ENCODE measurements at regions not wholly inside any gene's neighbourhood (a gene's known extent, or its start where the extent isn't known, plus 50 kb on each side); places are given as distances from the start of the nearest gene placed in this dataset.
"Not testable (repeated sequence)": the region's sequence is repeated elsewhere in the genome, so short reads cannot be mapped to it uniquely, and the experiment has no call there.

DNA sequence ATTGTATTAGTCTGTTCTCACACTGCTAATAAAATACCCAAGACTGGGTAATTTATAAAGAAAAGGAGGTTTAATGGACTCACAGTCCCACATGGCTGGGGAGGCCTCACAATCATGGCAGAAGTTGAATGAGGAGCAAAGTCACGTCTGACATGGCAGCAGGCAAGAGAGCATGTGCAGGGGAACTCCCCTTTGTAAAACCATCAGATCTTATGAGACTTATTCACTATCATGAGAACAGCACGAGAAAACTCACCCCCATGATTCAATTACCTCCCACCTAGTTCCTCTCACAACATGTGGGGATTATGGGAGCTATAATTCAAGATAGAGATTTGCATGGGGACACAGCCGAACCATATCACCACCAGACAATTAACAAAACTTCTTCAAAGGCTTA, 84.4 kb upstream of the ANKRD1 start:
- DNase-seq, result not testable (repeated sequence)

DNA sequence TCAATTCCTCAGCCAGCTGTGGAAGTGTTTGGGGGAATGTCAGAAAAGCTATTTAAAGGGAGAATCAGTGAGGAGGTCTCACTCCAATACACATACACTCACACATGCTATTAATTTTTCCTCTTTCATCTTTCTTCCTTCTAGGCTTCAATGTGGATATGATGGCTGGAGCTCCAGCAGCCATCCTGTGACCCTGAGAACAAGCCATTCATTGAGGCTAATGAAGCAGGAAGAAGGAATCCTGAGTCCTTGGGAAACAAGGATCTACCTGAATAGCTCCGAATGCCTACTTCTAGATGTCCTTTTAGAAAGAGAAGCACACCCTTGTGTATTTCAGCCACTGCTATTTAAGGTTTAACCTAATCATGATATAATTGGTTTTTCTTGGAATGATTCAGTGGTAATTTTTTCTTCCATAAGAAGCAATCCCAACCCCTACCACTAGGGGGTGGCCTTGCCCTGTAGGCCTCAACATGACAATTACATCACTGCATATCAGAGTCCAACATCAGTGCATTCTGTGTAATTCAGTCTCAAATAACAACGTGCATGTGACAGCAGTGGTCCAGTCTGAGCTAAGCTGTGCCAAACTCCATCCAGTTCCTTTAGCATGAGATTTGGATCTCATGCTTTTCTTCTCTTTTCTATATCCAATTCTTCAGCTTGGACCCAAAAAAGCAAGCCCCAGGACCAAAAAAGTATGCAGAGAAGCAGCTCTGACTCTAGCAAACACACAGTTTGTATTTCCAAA, 85.3 kb upstream of the ANKRD1 start:
- no peak for DNase-seq

DNA sequence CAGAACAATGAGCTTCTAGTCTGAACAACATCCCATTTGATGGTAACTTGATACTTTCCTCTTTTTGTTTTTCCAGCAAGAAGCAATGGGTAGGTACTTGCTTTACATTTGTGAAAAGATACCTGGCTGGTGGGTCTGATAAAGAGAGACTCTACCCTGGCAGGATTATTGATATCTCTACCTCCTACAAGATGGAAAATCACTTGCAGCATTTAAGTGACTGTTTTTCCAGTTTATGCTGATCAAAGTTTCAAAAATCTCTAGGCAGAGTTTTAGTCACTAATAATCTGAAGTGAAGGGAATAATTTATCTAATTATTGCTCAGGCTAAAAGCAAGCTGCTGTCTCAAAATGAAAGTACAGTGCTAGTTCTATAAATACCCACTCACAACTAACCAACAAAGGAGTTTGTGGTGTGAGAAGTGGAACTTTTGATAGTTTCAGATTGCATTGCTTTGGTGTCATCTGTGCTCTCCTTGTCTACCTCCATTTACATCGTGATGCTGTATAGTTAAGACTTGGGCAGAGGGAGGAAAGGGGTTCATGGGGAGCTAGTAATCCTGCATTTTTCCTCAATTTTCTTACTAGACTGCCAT, 86.0 kb upstream of the ANKRD1 start:
- DNase-seq, result no peak

DNA sequence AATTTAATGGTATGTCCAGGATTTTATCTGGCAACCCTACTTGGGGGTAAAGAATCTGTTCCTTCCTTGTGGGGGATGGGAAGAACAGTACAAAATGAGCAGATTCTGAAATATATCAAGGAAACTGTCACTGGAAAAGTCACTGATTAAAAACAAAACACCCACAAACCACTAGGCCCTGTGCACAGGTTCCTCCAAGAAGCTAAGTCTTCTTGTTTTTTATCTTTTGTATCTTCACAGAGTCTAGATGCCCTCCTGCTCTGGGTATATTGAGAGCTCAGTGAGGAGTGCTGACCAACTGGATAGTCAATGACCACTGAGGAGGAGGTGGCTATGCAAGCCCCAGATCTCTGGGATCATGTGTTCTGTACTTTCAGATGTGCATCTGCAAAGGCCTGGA, 86.8 kb upstream of the ANKRD1 start:
- DNase-seq, result no peak

DNA sequence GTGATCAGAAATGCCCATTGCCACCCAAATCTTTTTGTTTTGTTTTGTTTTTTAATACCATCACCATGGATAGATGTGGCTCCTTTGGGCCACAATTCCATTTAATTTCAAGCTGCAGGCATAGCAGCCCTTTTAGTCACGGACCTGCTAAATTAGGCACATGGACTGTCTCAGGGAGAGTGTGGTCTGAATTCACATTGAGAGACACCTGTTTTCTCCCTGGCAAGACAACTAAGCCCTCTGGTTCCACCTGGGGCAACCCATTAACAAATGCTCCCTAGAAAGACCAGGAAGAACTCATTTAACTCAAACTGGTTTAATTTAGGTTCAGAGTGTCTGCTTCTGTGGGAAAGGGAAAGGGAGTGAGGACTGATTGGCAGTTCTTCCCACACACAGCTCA, 88.2 kb upstream of the ANKRD1 start:
- DNase-seq, result no peak

DNA sequence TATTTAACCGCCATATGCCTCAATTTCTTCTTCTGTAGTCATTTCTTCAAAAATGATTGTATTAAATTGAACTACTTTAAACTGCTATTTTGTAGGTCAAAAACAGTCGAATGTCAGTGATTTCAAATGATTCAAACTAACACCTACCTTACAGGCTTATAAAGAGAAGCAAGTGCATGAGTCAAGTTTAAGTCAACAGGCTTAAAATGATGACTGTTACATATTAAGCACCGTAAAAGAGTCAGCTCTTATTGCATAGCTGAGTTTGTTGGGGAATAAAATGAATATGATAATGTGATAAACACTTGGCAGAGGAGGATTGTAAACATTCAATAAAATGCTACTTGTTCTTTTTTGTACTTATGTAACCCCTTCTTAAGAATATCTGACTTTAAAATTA, 90.1 kb upstream of the ANKRD1 start:
- no peak for DNase-seq

DNA sequence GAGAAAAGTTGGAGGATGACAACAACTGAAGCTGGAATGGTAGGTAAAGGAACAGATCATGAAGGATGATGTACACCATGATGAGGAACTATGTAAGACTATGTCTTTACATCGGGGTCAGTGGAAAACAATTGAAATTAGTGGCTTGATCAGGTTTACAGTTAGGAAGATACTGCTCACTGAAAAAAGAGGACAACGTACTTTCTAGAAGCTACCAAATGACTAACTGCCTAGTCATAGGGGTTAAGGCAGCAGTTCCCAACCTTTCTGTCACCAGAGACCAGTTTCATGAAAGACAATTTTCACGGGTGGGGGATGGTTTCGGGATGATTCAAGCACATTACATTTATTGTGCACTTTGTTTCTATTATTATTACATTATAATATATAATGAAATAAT, 91.6 kb upstream of the ANKRD1 start:
- DNase-seq, result no peak

DNA sequence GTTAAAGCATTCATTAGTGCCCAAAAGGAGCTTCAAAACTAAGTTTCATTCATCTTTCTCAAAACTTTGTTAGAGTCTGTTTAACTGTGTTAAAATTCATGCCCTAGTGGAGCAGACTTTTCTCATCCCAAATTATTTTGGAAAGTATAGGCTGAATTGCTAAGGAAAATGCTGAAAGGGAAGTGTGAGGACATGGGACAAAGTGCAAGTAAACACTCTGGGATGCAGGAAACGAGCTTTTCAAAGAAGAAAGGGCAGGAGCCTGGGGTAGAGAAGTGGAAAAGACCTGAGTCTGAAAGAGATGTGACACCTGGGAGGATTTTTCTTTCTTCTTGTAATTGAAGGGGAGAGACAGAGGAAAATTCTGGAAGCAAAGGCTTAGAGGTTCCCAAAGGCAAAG, 93.1 kb upstream of the ANKRD1 start:
- DNase-seq, result no peak

DNA sequence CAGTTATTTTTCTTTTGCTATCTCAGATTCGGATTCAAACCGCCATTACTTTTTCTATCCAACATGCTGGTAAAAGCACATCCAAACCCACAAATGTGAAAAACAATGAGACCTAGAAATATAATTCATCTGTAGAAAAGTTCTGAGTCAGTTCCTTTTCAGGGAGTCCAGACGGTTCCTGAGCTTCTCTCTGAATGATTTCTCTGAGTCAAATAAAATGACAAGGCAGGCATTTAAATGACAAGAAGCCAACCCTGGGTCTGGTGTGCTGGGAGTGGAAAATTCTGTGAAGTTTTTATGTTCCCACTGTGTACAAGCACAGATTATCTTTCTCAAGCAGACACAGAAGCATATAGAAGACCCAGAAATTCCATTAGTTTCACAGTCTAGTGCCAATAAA, 96.3 kb upstream of the ANKRD1 start:
- no peak for DNase-seq

DNA sequence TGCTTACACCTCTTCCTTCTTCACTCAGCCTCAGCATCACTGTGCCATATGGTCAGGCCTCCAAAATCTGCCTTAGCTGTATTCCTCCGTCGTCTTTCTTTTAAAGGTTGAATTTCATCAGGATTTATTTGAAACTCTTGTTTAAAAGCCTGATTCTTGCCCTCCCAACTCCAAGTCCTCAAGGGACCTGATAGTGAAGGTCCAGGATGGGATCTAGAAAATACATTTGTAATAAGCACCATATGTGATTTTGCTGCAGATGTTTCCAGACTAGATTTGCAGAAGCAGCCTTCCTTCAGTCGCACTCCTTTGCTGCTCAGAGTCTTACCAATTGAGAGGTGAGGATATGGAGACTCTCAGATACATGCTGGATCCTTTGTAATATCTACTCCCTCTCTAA, 101.0 kb upstream of the ANKRD1 start:
- DNase-seq, result no peak

DNA sequence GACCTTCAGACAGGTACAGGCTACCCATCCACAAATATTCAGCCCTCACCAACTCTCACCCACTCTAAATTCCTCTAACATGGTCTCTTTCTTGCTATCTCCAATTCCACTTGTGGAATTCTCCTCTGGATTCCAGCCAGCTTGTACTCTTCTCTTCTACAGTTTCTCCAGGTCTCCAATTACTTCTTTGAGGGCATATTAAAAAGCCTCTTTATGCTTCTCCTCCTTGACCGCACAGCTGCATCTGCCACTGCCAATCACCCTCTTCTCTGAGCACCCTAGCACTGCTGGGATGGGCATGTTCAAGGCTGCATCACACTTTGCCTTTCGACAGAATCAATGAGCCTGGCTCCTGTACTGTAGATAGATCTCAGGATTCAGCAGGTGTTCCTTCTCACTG, 101.5 kb upstream of the ANKRD1 start:
- no peak for DNase-seq

DNA sequence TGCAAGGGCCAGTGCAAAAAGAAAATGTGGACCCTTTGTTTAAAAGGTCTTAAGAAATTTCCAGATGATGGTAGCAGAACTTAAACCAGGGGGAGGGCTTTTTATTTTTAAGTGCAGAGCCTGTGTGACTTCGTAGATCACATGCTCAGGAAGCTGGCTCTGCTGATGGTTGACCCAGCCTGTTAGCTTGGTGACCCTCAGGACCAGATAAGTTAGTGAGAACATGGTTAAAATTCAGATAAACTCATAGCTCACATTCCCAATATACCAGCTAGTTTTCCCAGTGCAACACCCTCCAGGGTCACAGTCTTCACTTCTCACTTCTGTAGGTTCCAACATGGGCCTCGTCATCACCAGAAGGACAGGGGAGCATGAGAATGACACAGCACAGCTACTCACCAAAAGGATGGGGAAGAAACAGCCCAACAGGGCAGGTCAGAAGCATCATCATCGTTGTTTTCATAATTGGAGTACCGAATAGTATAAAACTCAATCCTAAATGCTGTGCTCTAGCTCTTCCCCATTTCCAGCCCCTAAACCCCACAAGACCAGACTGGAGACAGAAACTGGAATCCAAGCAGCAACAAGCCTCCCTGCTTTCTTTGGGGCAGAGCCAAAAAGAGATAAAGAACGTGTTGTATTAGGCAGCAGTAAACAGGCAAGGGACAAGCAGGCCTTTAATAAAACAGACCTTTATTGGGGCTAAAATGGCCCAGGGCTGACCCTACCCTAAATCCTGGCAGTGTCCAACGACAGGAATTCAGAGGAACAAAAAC, 102.2 kb upstream of the ANKRD1 start:
- no peak for DNase-seq

DNA sequence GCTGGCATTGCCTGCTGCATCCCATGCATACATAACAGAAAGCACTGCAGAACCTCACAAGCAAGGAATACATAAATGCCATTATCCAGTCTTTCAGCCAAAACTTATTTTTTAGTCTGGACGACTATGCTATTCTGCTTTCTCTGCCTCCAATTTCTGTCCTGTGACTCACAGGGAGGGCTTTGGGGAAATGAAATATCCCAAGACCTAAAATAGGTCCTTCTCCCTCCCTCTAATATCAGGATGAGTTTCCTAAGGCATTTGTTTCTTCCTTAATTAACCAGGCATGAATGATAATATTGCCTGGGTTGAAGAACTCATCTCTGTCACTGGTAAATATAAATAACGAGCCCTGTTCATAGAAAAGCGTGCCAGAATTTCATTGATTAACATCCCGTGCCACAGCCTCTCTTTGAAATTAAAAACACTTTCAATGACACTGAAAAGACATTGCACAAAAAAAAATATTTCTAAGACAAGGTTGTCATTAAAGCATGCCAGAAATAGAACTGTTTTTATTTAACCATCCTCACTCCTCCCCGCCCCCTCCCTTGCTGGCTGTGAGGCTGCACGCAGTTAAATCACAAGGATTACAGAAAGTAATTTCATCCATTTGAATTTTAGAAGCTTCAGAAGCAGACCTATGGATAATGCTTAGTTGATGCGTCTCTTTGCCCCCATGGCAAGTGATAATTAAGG, 103.0 kb upstream of the ANKRD1 start:
- DNase-seq, result no peak

DNA sequence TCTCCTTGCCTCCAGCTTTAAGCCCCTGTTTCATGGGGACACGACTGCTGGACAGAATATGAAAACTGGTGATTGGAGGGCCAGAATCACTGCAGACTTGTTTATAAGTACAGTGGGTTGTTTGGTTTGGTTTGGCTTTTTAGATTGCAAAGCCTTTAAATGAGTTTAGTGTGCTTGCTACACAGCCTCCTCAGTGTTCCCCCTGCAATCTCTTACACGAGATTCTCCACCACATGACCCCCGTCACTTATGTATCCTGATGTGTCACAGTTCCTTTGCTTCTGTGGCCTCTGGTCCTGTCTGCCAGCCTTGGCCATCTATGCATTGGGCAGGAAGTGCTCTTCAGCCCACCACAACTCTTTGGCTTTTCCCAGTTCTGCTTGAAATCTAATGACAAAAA, 103.7 kb upstream of the ANKRD1 start:
- no peak for DNase-seq

DNA sequence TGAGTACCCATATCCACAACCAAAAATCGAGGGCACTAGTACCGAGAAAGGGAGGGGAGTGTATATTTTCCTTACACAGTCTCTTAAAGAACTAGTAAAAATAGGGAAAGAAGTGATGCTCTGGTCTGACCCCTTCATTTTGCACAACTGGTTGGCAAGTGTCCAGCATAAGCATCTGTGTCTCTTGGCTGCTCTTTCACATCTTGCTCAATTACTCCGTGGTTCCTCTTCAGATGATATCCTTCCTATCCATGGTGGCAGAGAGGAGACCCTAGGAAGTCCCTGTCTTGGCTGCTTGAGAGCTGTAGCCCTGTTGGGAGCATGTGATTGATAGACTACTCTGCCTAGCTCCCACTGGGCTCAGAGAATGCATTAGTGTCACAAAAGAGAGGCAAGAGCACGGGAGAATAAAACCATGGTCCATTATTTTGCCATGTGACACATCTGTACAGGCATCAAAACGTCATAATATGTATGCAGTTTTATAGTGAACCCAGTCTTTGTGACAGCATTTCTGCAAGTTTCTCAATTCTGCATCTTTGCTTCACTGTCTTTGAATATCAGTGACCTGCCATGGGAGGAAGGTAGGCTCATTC, 111.8 kb upstream of the ANKRD1 start:
- DNase-seq, result no peak

DNA sequence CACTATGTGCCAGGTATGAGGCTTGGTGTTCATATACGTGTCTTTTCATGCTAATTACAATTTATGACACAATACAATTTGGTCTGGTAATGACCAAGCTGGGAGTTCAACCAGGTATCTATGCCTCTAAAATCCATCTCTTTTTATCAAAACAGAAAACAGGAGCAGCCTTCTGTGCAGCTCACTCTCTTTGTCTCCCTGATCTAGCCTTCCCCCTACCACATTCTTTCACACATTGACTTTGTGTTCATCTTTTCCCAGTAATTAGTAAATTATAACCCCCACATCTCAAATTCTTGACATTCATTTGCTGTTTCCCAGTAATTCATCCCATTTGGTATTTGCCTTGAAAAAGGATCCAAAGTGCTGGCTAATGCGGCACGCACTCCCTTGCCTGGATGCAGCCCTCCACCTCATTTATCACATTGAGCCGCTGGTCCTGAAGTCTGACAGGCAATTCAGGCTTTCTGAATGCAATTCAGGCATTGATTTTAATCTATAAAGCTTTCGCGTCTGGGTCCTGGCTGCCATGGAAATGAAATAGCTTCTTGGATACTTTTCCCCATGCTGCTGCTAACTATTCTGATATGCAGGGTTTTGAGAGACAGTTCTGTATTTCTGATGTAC, 112.5 kb upstream of the ANKRD1 start:
- DNase-seq, result peak; percentile 58

DNA sequence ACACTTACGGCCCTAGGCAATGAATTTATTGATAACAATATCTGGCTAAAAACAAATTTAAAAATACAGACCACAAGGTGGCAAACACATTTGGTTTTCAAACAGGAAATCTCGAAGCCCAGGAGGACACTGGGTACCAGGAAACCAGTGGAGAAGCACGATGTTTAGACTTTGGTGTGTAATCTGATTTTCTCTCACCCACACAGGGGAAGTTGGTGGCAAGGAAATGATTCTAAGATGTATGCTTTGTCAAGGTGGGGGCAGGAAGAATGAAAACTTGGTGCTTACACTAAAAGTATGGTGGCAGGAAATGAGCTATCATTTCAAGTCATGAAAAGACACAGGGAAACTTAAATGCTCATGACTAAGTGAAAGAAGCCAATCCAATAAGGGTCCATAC, 113.2 kb upstream of the ANKRD1 start:
- DNase-seq, result no peak

DNA sequence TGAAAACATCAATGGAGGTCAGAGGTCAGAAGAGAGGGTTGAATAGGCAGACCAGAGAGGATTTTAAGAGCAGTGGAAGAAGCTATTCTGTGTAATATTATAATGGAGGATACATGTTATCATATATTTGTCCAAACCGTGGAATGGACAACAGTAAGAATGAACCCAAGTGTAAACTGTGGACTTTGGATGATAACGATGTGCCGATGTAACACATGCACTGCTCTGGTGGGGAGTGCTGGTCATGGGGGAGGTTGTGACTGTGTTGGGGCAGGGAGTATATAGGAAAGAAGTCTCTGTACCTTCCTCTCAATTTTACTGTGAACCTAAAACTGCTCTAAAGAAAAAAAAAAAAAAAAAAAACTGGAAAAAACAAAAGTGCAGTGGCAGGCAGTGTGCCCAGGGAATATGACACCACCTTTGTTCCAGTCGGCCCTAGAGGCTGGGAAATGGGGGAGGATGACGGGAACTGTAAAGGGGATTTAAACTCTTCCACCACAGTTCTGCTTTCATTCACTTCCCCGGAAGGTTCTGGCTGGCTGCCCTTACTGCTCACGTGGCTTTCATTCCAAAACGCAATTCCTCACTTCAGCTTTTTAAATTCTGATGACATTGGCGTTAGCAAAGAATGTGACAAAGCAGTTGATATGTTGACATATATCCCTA, 113.7 kb upstream of the ANKRD1 start:
- DNase-seq, result no peak

DNA sequence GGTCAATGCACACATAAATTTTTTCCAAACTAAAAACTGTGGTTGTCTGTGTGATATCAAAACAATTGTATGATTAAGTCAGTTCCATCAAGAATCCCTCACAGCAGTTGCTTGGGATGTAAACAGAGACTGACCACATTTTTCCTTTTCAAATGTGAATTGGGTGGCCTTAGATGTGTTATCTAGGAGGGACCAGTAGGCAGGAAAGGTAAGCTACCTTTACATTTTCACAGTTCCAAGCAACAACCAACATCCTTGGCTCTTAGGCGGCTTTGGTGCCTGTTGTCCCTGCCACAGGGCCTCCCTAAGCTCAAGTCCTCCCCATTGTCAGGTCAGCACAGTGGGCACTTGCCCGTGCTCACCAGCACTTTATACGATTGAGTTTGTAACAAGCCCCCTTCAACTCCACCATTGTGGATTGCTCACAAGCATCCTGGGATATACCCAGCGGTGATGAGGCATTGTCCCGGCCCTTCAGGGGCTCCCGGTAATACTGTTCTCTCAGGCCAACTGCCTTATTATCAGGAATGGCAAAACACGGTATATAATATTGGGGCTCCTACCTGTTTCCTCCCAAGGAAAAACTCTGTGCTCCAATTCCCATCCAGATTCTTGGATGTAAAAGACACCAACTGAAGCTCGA, 114.9 kb upstream of the ANKRD1 start:
- no peak for DNase-seq

DNA sequence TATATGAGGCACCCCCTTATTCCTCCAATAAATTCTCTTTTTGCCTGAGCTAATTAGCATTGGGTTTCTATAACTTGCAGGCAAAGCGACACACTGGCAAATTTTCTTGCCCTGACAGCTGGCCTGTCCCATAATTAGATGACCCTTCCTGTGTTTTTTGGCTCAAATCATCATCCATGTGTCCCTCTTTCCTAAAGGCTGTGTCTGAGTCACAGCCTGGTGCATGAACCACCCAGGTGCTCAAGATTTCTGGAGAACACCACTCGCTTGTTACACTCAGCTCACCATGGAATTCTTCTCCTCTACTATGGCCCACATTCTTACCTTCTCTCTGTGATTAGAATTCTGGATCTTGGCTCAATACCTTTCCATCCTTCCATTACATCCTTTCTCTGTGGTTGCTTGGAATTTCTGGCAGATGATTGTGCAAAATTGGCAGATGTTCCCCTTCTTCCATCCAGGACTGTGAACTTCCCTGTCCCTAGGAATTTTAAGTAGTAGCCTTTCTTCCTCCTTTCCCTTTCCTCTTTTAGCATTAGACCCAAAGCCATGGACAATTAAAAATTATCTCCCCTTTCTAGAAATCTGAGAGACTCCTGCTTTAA, 116.0 kb upstream of the ANKRD1 start:
- no peak for DNase-seq

DNA sequence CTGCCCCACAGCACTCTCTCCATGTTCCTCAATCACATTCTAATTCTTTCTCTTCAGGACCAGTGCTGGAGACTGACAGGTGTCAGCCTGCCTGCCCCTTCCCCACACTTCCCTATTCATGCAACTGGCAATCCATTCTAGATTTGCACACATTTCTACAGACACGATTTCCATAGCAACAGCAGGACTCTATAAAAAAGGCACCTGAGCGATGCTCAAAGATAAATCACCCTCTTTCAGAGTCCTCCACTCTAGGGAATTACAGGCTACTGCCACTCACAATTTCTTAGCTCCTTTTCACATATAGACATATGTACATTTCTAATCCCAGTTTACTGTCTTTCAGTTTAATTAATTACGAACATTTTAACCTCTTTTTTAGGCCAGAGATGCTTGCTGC, 118.1 kb upstream of the ANKRD1 start:
- DNase-seq, result no peak
